ENCODE measurements at regions not wholly inside any gene's neighbourhood (a gene's known extent, or its start where the extent isn't known, plus 50 kb on each side); places are given as distances from the start of the nearest gene placed in this dataset.
A peak's percentile ranks its signal among the peaks of the same experiment; 100 is the strongest.

- dilution Hi-C loops (cut with MboI; ENCODE audit: extremely low pct_ligation_motif_present, low sequenced_read_pairs) (no loop called here), intact Hi-C loops (cut with micrococcal nuclease) (no loop called here)
- no peak overlapping the region for H3K9ac ChIP-seq (replicated peaks; ENCODE audit: extremely low read depth, insufficient read depth, low read length)
- H3K27me3 ChIP-seq (ENCODE audit: control insufficient read depth in 2 of 2, insufficient read depth in 2 of 2, low read length in 2 of 2) = no peaks in the 10 kb centered on the region
- no peaks in the 10 kb centered on the region for H4K20me1 ChIP-seq (replicated peaks; ENCODE audit: control insufficient read depth, extremely low read depth, insufficient read depth, low read length)
- H3K4me3 ChIP-seq (replicated peaks in 1 of 3; ENCODE audit: insufficient read depth in 1 of 3, low read depth in 1 of 3, low read length in 3 of 3) = no peak overlapping the region
- no peak overlapping the region for H2AFZ ChIP-seq (ENCODE audit: low read depth, low read length)
- no TSS peak for BruUV-seq (replicated peaks)
- peak; percentile 56 for DNase-seq (ENCODE audit: low read depth, low spot score)
- H3K4me1 ChIP-seq (ENCODE audit: control insufficient read depth, extremely low read depth, insufficient read depth, low read length) = peaks cover 8% of the 10 kb centered on the region
- H3K36me3 ChIP-seq (ENCODE audit: control insufficient read depth in 2 of 2, extremely low read depth in 1 of 2, insufficient read depth in 2 of 2, low read length in 2 of 2) = no peaks in the 10 kb centered on the region
- H3K4me2 ChIP-seq (ENCODE audit: insufficient read depth, low read length) = no peak overlapping the region
- no peak for FAIRE-seq
- H3K27ac ChIP-seq (ENCODE audit: insufficient read depth, low read depth, low read length) = no peak overlapping the region
- H3K79me2 ChIP-seq (ENCODE audit: control insufficient read depth, insufficient read depth, low read length) = no peaks in the 10 kb centered on the region
- no peaks in the 10 kb centered on the region for H3K9me1 ChIP-seq (replicated peaks; ENCODE audit: control insufficient read depth, extremely low read depth, insufficient read depth, low read length)
- CTCF ChIA-PET = no interaction called here
- POLR2A ChIA-PET = no interaction called here
- TF ChIP-seq CTCF (IDR thresholded peaks at IDR 0.05; ENCODE audit: extremely low read depth in 1 of 2, insufficient read depth in 1 of 2, low read depth in 1 of 2, low read length in 2 of 2) (no peak), JUN (IDR thresholded peaks at IDR 0.05; ENCODE audit: borderline replicate concordance, insufficient read depth, insufficient read length, low read depth) (peak; percentile 42)
- H3K9me3 ChIP-seq (replicated peaks; ENCODE audit: control insufficient read depth, insufficient read depth, low read length) = no peaks in the 10 kb centered on the region
Observed at GRCh38 chr11:28417601-28418323, 309.6 kb downstream of the METTL15 start.

GRCh38 chr11:28412029-28412428 lies 303.8 kb downstream of the METTL15 start:
- Histone ChIP-seq H3K36me3 (ENCODE audit: control insufficient read depth in 2 of 2, extremely low read depth in 1 of 2, insufficient read depth in 2 of 2, low read length in 2 of 2) (no peaks in the 10 kb centered on the region), H3K79me2 (ENCODE audit: control insufficient read depth, insufficient read depth, low read length) (no peaks in the 10 kb centered on the region), H4K20me1 (replicated peaks; ENCODE audit: control insufficient read depth, extremely low read depth, insufficient read depth, low read length) (no peaks in the 10 kb centered on the region), H2AFZ (ENCODE audit: low read depth, low read length) (no peak overlapping the region), H3K4me2 (ENCODE audit: insufficient read depth, low read length) (no peak overlapping the region), H3K4me1 (ENCODE audit: control insufficient read depth, extremely low read depth, insufficient read depth, low read length) (no peaks in the 10 kb centered on the region), H3K27me3 (ENCODE audit: control insufficient read depth in 2 of 2, insufficient read depth in 2 of 2, low read length in 2 of 2) (no peaks in the 10 kb centered on the region), H3K27ac (ENCODE audit: insufficient read depth, low read depth, low read length) (no peak overlapping the region), H3K9ac (replicated peaks; ENCODE audit: extremely low read depth, insufficient read depth, low read length) (no peak overlapping the region), H3K9me1 (replicated peaks; ENCODE audit: control insufficient read depth, extremely low read depth, insufficient read depth, low read length) (no peaks in the 10 kb centered on the region), H3K4me3 (replicated peaks in 1 of 3; ENCODE audit: insufficient read depth in 1 of 3, low read depth in 1 of 3, low read length in 3 of 3) (no peak overlapping the region), H3K9me3 (replicated peaks; ENCODE audit: control insufficient read depth, insufficient read depth, low read length) (no peaks in the 10 kb centered on the region)
- intact Hi-C loops (cut with micrococcal nuclease) = no loop called here
- ChIA-PET CTCF (interaction anchor here (1.2 kb wide), 1 partner anchor 61 kb away, joined by 4 read pairs; no protein-coding TSS in a partner anchor), POLR2A (no interaction called here)
- no TSS peak for BruUV-seq (replicated peaks)
- dilution Hi-C loops (cut with MboI; ENCODE audit: extremely low pct_ligation_motif_present, low sequenced_read_pairs) = no loop called here
- no peak for DNase-seq (ENCODE audit: low read depth, low spot score)
- TF ChIP-seq POLR2A (IDR thresholded peaks at IDR 0.05; ENCODE audit: low read depth, low read length) (no peak), JUN (IDR thresholded peaks at IDR 0.05; ENCODE audit: borderline replicate concordance, insufficient read depth, insufficient read length, low read depth) (no peak), MYC (IDR thresholded peaks at IDR 0.05; ENCODE audit: low read depth, low read length) (no peak), POLR2AphosphoS5 (IDR thresholded peaks at IDR 0.05; ENCODE audit: insufficient read depth, low read depth, low read length) (no peak), MAX (IDR thresholded peaks at IDR 0.05; ENCODE audit: insufficient read depth, insufficient read length) (no peak), GATA2 (IDR thresholded peaks at IDR 0.05; ENCODE audit: insufficient read depth, insufficient read length, low read depth, low read length) (no peak), CTCF (IDR thresholded peaks at IDR 0.05; ENCODE audit: extremely low read depth in 1 of 2, insufficient read depth in 1 of 2, low read depth in 1 of 2, low read length in 2 of 2) (no peak), FOS (IDR thresholded peaks at IDR 0.05; ENCODE audit: borderline replicate concordance, insufficient read depth, low read length) (no peak)
- no peak for FAIRE-seq
